Type B pancreatic cell (in vitro differentiated cells): ENCODE measurements at regions not wholly inside any gene's neighbourhood (a gene's known extent, or its start where the extent isn't known, plus 50 kb on each side); places are given as distances from the start of the nearest gene placed in this dataset.
"Not testable (repeated sequence)": the region's sequence is repeated elsewhere in the genome, so short reads cannot be mapped to it uniquely, and the experiment has no call there.

Experiments used
- DNase-seq: peaks from one replicate; pipeline ENCODE4 v3.0.0; 2021; ENCODE audit warnings: mixed read lengths; ENCODE audit not compliant: unreplicated experiment; ENCODE audit errors: extremely low spot score
- H3K27ac Mint-ChIP-seq: 2 replicates; pipeline ENCODE4 v1.8.0; 2021; ENCODE audit warnings: mild to moderate bottlenecking, mixed read lengths
- H3K27me3 Mint-ChIP-seq: 2 replicates; pipeline ENCODE4 v1.8.0; 2021; ENCODE audit warnings: mixed read lengths
- H3K36me3 Mint-ChIP-seq: 2 replicates; pipeline ENCODE4 v1.8.0; 2021; ENCODE audit warnings: mixed read lengths
- H3K4me1 Mint-ChIP-seq: one replicate; pipeline ENCODE4 v1.8.0; 2021; ENCODE audit warnings: mixed read lengths; ENCODE audit not compliant: unreplicated experiment
- H3K4me3 Mint-ChIP-seq: 2 replicates; pipeline ENCODE4 v1.8.0; 2021; ENCODE audit warnings: mild to moderate bottlenecking, mixed read lengths
- H3K9me3 Mint-ChIP-seq: 2 replicates; pipeline ENCODE4 v1.8.0; 2021; ENCODE audit warnings: mixed read lengths
- CTCF ChIP-seq: fragments of 200-600 bp; sonication (generic); conservative IDR thresholded peaks from 2 replicates; pipeline ENCODE4 v1.5.0; 2021; ENCODE audit warnings: antibody characterized with exemption, mild to moderate bottlenecking

- H3K4me1 Mint-ChIP-seq: no peaks in the 10 kb centered on the region
- no peak for TF ChIP-seq CTCF
- DNase-seq: no peak
- H3K36me3 Mint-ChIP-seq: no peaks in the 10 kb centered on the region
- H3K27me3 Mint-ChIP-seq: no peaks in the 10 kb centered on the region
- no peak overlapping the region for H3K27ac Mint-ChIP-seq
- peaks cover 9% of the 10 kb centered on the region for H3K9me3 Mint-ChIP-seq
- no peak overlapping the region for H3K4me3 Mint-ChIP-seq
These were observed 407.3 kb downstream of the MRPL39 start for GRCh38 chr21:25199944-25200343.

DNA sequence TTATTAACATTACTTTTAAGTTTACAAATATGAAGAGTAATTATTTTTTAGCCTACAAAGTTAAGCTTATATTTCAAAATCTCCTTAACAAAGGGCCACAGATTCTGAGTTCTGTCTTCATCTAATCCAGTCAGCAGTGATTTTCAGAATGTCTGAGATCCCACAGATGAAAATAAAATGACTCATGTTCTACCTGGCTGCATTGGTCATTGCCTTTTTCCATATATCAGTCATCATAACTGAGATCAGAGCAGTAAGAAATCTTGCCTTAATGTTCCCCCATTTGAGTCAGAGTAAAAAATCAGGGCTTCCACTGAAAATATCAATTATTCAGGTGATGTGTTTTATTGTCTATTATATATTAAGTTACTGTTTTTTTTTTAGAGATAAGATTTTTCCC is 416.1 kb downstream of the MRPL39 start:
- H3K27me3 Mint-ChIP-seq: no peaks in the 10 kb centered on the region
- H3K36me3 Mint-ChIP-seq: no peaks in the 10 kb centered on the region
- H3K27ac Mint-ChIP-seq: no peak overlapping the region
- DNase-seq: no peak
- H3K4me1 Mint-ChIP-seq: no peaks in the 10 kb centered on the region
- no peak for TF ChIP-seq CTCF
- H3K4me3 Mint-ChIP-seq: no peak overlapping the region
- H3K9me3 Mint-ChIP-seq: peaks cover 1% of the 10 kb centered on the region

DNA sequence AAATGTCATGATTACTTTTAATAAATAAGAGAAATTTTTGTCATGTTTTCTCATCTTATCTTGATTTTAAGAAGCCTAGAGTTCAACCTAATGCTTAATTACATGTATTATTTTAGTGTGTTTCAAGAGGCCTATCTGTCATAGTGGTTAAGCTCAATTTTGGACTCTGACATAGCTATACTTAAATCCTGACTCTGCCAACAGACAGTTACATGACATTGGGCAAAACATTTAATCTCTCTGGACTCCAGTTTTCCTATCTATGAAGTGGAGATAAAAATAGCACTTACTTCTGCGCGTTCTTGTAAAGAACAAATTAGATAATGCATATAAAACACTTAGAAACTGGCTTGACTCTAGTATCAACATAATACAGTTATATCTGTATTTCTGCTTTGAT is 417.8 kb downstream of the MRPL39 start:
- Mint-ChIP-seq H3K4me3 (no peak overlapping the region), H3K9me3 (peaks cover 3% of the 10 kb centered on the region), H3K27me3 (no peaks in the 10 kb centered on the region), H3K4me1 (no peaks in the 10 kb centered on the region), H3K36me3 (no peaks in the 10 kb centered on the region), H3K27ac (no peak overlapping the region)
- DNase-seq: no peak
- no peak for TF ChIP-seq CTCF

DNA sequence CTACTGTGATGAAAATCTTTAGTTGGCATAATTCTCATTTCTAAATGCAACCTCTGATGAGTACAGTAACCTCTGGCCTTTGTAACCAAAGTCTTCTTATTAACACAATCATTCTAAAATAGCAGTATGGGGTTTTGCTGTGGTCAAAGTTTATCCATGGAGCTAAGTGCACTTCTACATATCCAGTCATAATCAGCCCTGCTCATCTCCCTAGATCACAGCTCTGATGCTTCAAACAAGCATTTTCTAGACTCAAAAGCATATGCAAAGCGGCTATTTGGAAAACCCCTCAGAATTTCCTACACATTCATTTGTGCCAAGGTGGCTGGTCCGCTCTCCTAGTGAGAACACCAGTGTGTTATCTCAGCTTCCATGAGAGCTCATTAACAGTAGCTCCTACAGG is 418.6 kb downstream of the MRPL39 start:
- Mint-ChIP-seq H3K36me3 (no peaks in the 10 kb centered on the region), H3K9me3 (peaks cover 5% of the 10 kb centered on the region)

GRCh38 chr21:25186273-25186672 is 421.0 kb downstream of the MRPL39 start:
- Mint-ChIP-seq H3K27me3 (no peaks in the 10 kb centered on the region), H3K27ac (no peak overlapping the region)
- TF ChIP-seq CTCF: no peak

More for the DNA sequence above, 418.6 kb downstream of the MRPL39 start:
- H3K27ac Mint-ChIP-seq: no peak overlapping the region
- TF ChIP-seq CTCF: no peak
- H3K27me3 Mint-ChIP-seq: no peaks in the 10 kb centered on the region
- DNase-seq: no peak
- no peak overlapping the region for H3K4me3 Mint-ChIP-seq
- no peaks in the 10 kb centered on the region for H3K4me1 Mint-ChIP-seq

DNA sequence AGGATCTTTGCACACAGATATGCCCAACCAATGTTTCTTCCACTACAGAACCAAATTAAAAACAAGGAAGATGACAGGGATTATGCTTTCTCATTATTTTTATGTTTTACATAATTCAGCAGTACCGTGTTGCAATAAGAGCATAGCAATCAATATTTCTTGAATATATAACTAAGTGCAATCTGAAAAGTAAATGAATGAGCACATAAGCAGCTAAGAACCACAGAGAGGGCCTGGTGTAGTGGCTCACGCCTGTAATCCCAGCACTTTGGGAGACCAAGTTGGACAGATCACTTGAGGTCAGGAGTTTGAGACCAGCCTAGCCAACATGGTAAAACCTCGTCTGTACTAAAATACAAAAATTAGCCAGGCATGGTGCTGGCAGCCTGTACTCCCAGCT is 423.7 kb downstream of the MRPL39 start:
- no peaks in the 10 kb centered on the region for H3K4me1 Mint-ChIP-seq
- DNase-seq: no peak
- H3K9me3 Mint-ChIP-seq: peaks cover 5% of the 10 kb centered on the region
- H3K36me3 Mint-ChIP-seq: no peaks in the 10 kb centered on the region
- H3K27me3 Mint-ChIP-seq: no peaks in the 10 kb centered on the region
- no peak overlapping the region for H3K4me3 Mint-ChIP-seq
- no peak overlapping the region for H3K27ac Mint-ChIP-seq
- no peak for TF ChIP-seq CTCF

More at GRCh38 chr21:25186273-25186672, 421.0 kb downstream of the MRPL39 start:
- Mint-ChIP-seq H3K4me1 (no peaks in the 10 kb centered on the region), H3K36me3 (no peaks in the 10 kb centered on the region), H3K9me3 (peaks cover 5% of the 10 kb centered on the region), H3K4me3 (no peak overlapping the region)
- DNase-seq: no peak

- not testable (repeated sequence) for H3K27ac Mint-ChIP-seq, DNase-seq, H3K9me3 Mint-ChIP-seq, H3K27me3 Mint-ChIP-seq, H3K4me1 Mint-ChIP-seq, H3K36me3 Mint-ChIP-seq, H3K4me3 Mint-ChIP-seq
These were observed 425.6 kb downstream of the MRPL39 start for GRCh38 chr21:25181690-25182089.
